Activated CD8-positive, alpha-beta memory T cell treated with anti-CD3 and anti-CD28 coated beads for 4 hours (primary cell): ENCODE measurements at regions not wholly inside any gene's neighbourhood (a gene's known extent, or its start where the extent isn't known, plus 50 kb on each side); places are given as distances from the start of the nearest gene placed in this dataset.
"Not testable (repeated sequence)": the region's sequence is repeated elsewhere in the genome, so short reads cannot be mapped to it uniquely, and the experiment has no call there.

ENCODE experiments used
- DNase-seq, 2 donors: peaks; one replicate each; pipeline ENCODE4 v3.0.0-alpha.2; 2020; ENCODE audit warnings: low read depth in 2 of 2

DNA sequence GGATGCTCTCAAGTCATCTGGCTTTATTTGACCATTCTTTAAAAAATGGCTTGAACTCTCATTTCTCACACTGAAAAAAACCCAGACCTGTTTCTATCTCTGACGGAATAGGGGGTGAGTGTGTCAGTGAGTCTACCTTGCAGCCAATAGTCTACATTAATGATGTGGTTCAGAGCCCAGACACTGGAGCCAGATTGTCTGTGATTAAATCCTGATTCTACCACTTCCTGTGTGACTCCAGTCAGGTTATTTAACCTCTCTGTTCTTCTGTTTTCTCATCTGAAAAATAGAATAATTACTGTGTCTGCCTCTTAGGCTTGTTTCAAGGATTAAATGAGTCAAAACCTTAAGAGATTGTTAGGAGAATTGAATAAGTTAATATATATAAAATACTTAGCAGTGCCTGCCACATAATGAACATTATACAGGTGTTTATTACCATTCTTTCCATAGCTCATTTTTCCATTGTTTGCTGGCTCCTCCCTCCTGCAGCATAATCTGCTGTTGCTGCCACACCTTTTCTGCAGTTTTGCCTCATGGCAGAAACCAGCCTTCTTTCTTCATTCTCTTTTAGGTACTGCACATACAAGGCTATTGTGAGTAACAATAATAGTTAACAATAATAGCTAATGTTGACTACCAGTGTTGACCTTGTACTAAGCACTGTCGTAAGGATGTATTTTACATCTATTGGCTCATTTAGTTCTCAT, 157.6 kb upstream of the IVNS1ABP start:
- no peak for DNase-seq

DNA sequence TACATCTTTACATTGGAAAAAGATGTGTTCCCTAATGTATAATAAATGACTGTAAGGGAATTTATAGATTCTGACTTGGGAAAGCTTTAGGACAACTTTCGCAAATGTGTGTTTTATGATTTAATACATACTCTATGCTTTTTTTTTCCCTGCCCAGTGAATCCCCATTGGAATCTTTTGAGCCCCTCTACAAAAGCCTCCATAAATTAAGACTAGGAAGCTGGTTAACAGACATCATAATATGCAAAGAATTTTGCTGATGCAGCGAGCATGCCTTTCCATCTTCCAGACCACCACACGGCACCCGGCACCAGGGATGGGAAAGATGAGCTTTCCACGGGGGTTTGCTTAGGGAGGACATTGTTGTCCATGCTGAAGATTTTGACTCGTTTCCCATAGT, 156.1 kb upstream of the IVNS1ABP start:
- no peak for DNase-seq

DNA sequence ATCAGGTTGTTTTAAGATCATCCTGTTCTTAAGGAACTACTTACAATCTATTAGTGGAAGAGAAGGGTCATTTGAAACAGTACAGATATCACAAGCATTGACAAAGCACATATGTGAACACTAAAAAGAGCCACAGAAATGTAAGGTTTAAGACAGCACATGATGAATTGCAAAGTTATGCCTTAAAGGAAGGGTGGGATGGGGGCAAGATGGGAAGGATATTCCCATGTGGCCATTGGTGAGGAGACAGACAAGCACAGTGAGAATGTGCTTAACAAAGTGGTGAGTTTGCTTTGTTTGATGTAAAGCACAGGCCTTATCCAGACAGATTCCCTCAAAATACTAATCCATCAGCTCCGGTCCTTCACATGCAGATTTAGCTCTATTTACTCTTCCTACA, 151.6 kb upstream of the IVNS1ABP start:
- DNase-seq = no peak

DNA sequence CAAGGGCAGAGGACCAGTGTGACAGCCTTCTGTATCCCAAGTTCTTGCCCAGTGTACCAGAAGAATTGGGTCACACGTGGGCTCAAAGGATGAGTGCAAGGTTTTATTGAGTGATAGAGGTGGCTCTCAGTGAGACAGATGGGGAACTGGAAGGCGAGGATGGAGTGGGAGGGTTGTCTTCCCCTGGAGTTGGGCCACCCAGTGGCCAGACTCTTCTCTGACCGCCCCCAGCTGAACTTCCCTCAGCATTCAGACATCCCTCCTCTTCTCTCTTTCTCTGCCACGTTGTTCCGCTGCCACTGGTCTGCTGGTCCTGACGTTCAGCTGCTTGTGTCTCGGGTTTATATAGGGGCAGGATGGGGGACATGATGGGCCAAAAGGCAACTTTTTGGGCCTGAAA, 150.1 kb upstream of the IVNS1ABP start:
- DNase-seq = no peak

DNA sequence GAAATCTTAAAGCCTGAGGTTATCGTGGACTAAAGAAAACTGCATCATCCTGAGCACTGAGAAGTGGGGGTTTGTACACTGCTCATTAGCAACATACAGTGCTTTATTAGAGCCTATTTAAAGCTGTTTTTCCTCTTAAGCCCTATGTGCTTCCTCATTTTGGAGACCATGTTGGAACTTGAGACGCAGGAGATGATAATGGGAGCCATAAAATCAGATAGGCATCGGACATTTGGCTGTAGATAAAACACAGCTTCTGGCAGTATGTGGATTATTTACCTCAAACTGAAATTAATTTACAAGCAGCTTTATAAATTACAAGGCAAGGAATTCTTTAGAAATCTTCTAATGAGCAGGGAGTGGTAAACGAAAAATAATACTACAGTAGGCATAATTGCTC, 147.7 kb upstream of the IVNS1ABP start:
- no peak for DNase-seq

DNA sequence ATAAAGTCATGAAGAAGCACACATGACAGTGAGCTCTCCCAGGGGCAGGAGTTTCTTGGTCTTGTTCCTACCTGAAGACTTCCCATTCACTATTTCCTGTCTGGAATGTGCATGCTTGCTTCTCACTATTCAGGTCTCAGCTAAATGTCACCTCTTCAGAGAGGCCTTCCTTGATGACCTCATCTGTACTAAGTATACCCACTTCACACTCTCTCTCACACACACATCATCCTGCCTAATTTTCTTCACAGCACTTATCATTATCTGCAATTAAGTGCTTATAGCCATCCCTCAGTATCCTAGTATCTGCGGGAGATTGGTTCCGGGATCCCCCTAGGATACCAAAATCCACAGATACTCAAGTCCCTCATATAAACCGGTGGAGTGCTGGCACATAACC, 146.4 kb upstream of the IVNS1ABP start:
- DNase-seq = no peak

DNA sequence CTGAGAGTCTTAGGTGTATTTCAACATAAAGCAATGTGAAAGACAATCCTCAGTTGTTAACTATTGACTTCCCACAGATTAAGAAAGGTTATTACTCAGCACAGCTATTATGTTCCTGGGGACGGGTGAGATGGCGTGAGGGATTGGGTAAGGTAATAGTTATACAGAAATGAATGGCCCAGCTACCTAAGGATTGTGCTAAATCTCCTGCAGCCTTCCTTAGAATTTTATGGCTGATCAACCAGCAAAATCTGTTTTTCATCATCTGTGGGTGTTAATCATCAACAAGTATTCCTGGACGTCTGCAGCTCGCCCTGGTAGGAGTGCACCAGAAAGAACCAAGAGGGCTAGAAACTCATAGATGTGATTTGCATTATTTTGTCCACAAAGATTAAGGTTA, 146.0 kb upstream of the IVNS1ABP start:
- no peak for DNase-seq

DNA sequence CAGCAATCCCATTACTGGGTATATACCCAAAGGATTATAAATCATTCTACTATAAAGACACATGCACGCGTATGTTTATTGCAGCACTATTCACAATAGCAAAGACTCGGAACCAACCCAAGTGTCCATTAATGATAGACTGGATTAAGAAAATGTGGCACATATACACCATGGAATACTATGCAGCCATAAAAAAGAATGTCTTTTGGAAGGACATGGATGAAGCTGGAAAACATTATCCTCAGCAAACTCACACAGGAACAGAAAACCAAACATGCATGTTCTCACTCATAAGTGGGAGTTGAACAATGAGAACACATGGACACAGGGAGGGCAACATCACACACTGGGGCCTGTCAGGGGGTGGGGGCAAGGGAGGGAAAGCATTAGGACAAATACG, 143.7 kb upstream of the IVNS1ABP start:
- DNase-seq = not testable (repeated sequence)

DNA sequence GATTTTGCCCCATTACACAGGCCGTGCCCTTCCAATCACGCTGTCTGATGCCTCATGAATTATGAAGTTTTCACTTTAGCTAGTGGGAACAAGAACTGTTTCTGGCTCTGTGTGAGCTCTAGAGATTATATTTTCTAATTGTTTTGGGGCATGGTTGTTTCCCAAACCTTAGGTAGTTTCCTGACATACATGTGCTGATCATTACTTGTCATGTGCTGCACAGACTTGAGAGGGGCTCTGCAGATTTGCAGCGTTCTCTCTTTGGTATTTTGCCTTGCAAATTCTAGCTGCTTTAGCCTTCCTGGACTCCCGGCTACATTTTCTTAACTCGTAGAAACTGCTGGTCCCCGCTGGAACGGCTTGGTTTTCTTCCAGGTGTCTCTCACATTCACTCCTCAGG, 142.1 kb upstream of the IVNS1ABP start:
- no peak for DNase-seq

DNA sequence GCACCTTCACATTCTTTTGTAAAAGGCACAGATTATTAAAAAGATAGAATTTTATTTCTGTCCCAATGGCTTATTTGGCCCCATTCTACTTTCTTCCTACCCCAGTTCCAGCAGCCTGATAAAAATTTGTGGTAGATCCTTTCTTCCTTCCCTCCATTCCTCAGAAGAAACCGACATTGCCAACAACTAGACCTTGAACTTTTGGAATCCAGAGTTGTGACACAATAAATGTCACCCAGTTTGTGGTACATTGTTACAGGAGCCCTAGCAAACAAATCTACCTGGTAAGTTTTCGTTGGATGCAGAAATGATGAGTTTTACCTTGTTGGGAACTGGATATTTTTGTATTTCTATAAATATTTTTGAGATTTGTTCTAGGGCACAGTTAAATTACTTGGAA, 141.6 kb upstream of the IVNS1ABP start:
- DNase-seq = no peak

DNA sequence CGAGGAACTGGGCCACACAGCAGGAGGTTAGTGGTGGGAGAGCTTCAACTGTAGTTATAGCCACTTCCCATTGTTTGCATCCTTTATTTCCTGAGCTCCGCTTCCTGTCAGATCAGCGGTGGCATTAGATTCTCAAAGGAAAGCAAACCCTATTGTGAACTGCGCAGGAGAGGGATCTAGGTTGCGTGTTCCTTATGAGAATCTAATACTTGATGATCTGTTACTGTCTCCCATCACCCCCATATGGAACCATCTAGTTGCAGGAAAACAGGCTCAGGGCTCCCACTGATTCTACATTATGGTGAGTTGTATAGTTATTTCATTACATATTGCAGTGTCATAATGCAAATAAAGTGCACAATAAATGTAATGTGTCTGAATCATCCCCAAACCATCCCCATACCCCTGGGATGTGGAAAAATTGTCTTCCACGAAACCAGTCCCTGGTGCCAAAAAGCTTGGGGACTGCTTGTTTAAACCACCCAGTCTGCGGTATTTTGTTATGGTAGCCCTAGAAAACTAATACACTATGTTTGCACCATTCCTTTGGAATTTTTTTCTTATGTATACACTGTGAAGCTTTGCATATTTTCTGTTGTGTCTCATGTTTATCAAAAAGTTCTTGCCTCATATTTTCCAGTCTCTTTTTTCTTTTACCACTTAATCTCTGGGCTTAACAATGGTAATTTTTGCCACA, 136.6 kb upstream of the IVNS1ABP start:
- DNase-seq = no peak

DNA sequence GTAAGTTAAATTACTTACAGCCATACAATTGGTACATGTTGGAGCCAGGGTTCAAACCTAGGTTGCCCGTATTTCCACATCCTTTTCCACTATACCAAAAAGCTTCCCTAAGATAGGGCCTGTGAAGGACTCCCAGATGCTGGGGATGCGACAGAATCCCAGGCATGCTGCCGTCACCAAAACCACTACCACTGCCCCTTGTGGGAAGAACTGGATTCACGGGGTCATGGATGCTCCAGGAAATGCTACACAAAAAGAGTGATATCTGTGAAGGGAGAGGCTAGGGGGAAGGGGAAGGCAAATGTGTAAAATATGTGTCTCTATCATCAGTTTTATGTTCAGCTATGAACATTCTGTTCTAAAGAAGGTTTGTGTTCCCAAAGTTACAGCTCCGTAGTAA, 133.9 kb upstream of the IVNS1ABP start:
- no peak for DNase-seq

DNA sequence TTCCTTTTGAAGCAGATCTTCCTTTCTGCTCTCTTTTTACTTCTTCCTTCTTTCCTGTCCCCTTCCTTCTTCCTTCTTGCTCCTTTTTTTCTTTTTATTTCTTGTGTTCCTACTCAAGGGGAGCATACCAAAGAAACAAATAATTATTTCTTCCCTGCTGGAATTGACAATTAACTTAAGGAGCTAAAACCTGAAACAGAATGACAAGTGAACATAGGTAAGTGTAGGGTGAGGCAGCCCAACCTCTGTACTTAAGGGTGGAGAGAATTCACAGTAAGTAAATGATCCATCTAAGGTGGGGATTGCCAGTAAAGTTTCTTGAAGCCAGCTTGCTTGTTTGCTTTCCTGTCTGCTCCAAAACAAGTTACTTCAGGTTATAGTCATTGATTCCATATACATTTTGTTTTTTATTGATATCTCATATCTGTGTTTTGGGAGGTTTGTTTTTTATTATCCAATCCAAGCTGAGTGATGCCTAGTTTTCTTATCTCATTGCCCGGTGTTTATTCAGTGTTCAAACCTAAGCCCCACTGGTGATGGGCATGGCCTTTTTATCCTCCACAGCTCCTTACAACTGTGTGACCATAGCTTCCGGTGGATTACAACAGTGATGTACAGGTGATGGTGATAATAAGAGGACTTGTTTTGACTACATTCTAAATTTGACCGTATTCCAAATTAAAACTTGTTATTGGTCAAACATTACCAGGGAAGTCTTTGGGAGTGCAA, 133.2 kb upstream of the IVNS1ABP start:
- no peak for DNase-seq

DNA sequence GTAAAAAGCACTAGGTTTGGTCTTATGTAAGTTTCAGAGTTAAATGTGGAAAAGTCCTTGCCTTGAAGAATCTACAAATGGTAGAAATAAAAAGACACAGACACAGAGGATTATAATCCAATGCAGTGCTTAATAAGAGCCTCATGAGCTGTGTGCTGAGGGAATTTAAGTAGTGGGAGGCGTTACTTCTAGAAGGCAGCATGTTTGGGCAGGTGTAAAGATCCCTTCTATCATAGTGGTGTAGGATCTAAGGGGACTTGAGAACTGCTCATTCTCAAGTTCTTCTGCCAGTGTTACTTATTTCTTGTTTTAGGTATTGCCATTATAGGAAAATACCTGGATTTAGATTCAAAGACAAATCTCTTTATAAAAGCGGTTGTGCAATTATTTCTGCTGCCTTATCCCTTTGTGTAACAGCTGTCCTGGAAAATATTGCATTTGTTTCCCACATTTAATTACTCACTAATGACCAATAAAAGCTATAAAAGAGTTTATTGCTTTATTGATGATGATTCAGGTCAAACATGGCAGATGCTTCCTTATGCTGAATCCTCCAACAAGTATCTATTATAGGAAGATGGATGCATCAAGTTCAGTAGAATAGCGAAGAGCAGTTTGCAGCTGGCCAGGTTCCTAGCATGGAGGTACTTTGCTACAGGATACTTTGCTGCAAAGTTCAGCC, 132.5 kb upstream of the IVNS1ABP start:
- no peak for DNase-seq

DNA sequence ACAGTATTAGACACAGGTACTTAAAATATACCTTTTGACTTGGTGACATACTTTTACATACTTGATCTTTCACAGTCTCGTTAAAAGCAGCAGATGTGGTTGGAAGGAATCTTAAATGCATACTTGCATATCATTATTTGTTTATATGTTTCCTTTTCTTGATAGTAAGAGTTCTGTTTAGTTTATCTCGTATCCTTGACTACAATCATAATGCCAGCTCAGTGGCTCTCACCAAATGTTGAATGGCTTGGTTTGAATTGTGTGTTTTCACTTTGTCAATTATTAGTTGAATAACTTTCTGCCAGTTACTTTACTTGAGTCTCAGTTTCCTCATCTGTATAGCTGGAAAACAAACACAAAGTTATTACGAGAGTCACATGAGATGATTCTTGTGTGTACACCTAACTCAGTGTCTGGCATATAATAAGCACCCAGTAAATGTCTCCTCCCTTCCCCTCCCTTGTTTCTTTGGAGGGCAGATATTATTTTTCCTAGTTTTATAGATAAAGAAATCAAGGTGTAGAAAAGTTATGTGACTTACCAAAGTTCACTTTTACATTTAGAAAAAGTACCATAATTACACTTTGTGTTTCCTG, 131.6 kb upstream of the IVNS1ABP start:
- DNase-seq = no peak

DNA sequence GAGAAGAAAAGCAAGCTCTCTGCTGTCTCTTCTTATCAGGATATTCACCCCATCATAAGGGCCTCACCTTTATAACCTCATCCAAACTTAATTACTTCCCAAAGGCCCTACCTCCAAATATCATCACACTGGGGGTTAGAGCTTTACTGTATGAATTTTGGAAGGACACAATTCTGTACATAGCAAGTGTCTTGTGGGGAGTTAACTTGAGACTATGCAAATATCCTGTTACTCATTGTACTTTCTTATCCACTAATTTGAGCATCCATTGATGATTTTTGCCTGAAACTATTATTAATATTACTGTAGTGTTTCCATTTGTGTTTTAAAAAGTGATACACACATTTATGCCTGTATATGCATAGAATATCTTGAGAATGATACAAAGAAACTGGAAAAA, 129.1 kb upstream of the IVNS1ABP start:
- no peak for DNase-seq

DNA sequence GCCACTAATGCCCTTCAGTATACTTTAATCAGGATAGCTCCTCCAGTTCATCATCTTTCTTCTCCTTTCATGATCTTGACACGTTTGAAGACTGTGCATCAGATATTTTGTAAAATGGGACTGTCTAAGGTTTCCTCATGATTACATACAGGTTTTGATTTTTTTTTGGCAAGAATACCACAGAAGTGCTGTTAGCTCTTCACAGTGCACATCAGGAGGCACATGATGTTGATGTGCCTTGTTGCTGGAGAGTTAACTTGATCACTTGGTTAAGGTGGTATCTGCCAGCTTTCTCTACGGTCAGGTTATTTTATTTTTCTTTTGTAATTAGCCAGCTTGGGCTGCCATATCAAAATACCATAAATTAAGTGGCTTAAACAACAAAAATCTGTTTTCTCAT, 128.6 kb upstream of the IVNS1ABP start:
- no peak for DNase-seq

DNA sequence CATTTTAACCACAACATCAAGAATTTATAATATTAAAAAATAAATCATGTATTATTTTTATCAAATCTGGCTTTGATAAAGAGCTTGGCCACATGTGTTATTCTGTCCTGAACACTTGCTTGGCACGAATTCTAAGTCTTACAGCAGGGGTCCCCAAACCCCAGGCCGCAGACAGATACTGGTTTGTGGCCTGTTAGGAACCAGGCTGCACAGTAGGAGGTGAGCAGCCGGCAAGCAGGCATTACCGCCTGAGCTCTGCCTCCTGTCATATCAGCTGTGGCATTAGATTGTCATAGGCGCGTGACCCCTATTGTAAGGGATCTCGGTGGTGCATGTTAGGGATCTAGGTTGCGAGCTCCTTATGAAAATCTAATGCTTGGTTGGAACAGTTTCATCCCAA, 127.6 kb upstream of the IVNS1ABP start:
- DNase-seq = no peak

DNA sequence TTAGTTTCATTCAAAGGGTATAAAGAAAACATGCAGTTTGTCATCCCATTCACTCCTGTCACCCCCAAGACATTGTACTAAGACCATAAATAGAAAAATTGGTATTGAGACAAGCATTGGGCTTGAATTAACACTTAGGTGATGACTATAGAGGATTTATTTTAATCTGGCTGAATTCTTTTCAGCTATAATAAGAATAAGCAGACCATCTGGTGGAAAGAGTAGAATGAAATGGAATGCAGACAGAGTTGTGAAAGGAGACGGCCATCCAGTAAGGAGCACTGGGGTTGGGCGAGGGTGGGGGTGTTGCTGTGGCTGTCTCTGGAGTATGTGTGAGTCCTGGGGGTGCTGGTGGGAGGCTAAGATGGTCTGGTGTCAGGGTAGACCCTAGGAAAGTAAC, 125.0 kb upstream of the IVNS1ABP start:
- no peak for DNase-seq

DNA sequence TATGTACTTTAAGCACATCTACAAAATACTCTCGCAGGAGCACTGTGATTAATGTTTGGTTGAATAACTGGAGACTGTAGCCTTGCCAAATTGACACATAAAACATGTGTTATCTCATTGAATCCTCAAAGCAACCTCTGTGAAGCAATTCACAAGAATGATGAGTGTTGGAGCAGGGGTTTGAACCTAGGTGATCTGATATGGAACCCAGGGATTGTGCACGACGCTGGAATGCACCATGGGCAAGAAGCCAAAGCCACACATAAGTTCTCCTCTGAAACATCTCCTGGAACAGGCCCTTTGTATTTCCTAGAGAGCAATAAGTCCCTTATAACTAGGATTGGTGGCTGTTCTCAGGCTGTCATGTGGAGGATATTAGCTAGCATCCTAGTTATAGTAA, 124.6 kb upstream of the IVNS1ABP start:
- no peak for DNase-seq

DNA sequence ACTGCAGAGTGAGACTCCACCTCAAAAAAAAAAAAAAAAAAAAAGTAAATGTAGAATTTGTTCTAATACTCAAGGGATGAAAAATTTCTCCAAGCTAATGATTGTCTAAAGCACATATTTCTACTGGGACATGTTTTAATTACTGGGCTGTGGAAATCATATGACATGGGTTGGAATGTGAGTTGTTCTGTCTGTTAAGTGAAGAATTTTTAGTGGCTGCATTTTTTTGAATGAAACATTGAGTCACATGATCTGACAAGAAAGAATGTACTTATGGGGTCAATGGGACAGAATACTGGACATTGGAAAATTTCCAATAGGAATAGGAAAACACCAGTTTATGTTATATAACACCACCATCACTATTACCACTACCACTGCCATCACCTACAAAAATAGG, 123.8 kb upstream of the IVNS1ABP start:
- no peak for DNase-seq
